Activated CD8-positive, alpha-beta T cell treated with anti-CD3 and anti-CD28 coated beads for 36 hours (primary cell): ENCODE measurements at regions not wholly inside any gene's neighbourhood (a gene's known extent, or its start where the extent isn't known, plus 50 kb on each side); places are given as distances from the start of the nearest gene placed in this dataset.

Experiments used
- ATAC-seq: fragments of 200-7000 bp; cut with Tn5 transposase; one replicate; pipeline ENCODE4 v1.10.0; 2021; ENCODE audit warnings: mild to moderate bottlenecking, moderate library complexity
- CTCF ChIA-PET: fragments of 350-600 bp; sonication (Branson Sonifier 250); formaldehyde crosslinking; loops from one replicate; lab custom pipeline; 2021; ENCODE audit warnings: antibody characterized with exemption; lab: Charles Lee
- POLR2A ChIA-PET: fragments of 350-600 bp; sonication (Branson Sonifier 250); formaldehyde crosslinking; loops from one replicate; lab custom pipeline; 2021; ENCODE audit warnings: antibody characterized with exemption; lab: Charles Lee
- DNase-seq: peaks from one replicate; pipeline ENCODE4 v3.0.0-alpha.2; 2020
- H3K27ac Mint-ChIP-seq: one replicate; pipeline ENCODE4 v1.8.0; 2021; ENCODE audit warnings: mild to moderate bottlenecking, mixed read lengths
- H3K27me3 Mint-ChIP-seq: one replicate; pipeline ENCODE4 v1.8.0; 2021; ENCODE audit warnings: mixed read lengths
- H3K36me3 Mint-ChIP-seq: one replicate; pipeline ENCODE4 v1.8.0; 2021; ENCODE audit warnings: low read depth, mixed read lengths
- H3K4me1 Mint-ChIP-seq: one replicate; pipeline ENCODE4 v1.8.0; 2021; ENCODE audit warnings: low read depth, mixed read lengths
- H3K4me3 Mint-ChIP-seq: one replicate; pipeline ENCODE4 v1.8.0; 2021; ENCODE audit warnings: mild to moderate bottlenecking, moderate library complexity, mixed read lengths
- H3K9me3 Mint-ChIP-seq: one replicate; pipeline ENCODE4 v1.8.0; 2021; ENCODE audit warnings: mixed read lengths
- intact Hi-C: fragments of 100-400 bp; cut with micrococcal nuclease; formaldehyde crosslinking; loops from one replicate; pipeline ENCODE4 v1.10.0; 2022
- TF ChIP-seq, protein P1 (sequence below): fragments of 200-600 bp; IDR thresholded peaks from one replicate; pipeline ENCODE4 v1.8.0; 2022; ENCODE audit warnings: antibody characterized with exemption, mild to moderate bottlenecking

DNA sequence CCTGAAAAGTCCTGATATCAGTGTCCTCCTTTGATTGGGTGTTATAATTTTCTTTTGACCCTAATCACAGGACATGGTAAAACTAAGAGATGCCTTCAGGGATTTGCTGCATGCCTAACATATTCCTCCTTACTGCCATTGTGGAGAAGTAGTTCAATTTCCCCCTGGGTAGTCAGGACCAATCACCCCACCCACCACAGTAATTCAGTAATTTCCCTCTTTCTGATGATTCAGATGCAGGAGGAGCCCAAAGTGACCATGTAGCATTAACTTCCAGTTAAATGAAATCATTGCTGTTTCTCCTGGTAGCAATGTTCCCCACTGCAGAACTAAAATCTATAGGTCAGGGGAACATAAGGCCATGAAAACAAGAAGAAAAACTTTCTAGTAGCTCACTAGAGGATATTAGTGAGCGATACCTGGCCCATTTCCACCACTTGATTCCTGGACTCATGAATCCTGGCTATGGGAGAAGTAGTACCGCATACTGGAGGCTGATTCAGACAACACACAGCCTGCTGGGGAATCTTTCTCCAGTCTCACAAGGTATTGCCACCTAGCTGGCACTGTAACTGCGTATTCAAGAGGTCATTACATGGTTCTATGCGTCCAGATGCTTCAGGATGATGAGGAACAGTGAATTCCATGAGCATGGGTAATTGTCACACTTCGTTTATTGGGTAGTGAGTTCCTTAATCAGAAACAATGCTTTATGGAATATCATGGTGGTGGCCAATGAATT is 561.2 kb downstream of the HAO1 start:
- Mint-ChIP-seq H3K9me3 (peaks cover 1% of the 10 kb centered on the region), H3K36me3 (no peaks in the 10 kb centered on the region), H3K27me3 (no peaks in the 10 kb centered on the region), H3K27ac (no peak overlapping the region), H3K4me1 (no peaks in the 10 kb centered on the region), H3K4me3 (no peak overlapping the region)
- intact Hi-C loops = no loop called here
- CTCF ChIA-PET = no interaction called here
- POLR2A ChIA-PET = no interaction called here
- ATAC-seq (no peak), DNase-seq (no peak)
- TF ChIP-seq, protein P1, sequence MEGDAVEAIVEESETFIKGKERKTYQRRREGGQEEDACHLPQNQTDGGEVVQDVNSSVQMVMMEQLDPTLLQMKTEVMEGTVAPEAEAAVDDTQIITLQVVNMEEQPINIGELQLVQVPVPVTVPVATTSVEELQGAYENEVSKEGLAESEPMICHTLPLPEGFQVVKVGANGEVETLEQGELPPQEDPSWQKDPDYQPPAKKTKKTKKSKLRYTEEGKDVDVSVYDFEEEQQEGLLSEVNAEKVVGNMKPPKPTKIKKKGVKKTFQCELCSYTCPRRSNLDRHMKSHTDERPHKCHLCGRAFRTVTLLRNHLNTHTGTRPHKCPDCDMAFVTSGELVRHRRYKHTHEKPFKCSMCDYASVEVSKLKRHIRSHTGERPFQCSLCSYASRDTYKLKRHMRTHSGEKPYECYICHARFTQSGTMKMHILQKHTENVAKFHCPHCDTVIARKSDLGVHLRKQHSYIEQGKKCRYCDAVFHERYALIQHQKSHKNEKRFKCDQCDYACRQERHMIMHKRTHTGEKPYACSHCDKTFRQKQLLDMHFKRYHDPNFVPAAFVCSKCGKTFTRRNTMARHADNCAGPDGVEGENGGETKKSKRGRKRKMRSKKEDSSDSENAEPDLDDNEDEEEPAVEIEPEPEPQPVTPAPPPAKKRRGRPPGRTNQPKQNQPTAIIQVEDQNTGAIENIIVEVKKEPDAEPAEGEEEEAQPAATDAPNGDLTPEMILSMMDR = no peak

DNA sequence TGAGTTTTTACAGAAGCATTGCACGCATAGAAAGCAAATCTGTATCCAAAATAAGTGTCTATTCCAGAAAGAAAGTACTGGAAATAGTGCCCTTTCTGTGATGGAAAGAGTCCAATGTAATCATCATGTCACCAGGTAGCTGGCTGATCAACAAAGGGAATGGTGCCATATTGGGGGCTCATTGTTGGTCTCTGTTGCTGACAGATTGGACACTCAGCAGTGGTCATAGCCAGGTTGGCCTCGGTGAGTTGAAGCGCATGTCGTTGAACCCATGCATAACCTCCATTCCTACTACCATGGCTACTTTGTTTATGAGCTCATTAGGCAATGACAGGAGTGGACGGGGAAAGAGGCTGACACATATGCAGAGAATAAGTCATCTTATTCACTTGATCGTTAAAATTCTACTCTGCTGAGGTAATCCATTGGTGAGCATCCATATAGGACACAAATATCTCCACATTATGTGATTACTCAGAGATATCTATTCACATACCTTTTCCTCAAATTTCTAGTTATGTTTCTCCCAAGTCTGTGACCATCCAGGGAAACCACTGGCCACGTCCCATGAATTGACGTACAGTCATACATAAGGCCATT is 560.5 kb downstream of the HAO1 start:
- CTCF ChIA-PET = no interaction called here
- no peak for ATAC-seq
- Mint-ChIP-seq H3K9me3 (peaks cover 1% of the 10 kb centered on the region), H3K4me3 (no peak overlapping the region), H3K27me3 (no peaks in the 10 kb centered on the region), H3K36me3 (no peaks in the 10 kb centered on the region), H3K4me1 (no peaks in the 10 kb centered on the region), H3K27ac (no peak overlapping the region)
- POLR2A ChIA-PET = no interaction called here
- DNase-seq = no peak
- intact Hi-C loops = no loop called here
- TF ChIP-seq, protein P1 = no peak

DNA sequence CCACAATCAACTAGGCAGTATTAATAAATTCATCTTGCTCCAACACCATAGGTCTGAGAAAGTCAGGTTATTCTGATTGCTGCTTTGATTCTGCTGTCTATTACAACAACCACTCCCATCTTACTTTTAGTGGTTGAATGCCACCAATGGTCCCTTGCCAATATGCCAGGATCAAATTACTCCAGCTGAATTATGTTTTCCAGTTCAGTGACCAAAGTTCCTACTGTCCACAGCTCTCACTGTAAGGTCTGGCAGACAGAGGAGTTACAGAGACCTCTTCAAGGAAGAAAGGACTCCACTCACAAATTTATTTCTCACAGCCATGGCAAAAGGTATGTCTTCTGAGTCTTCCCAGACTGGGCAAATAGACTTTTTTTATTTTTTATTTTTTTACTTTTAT is 557.0 kb downstream of the HAO1 start:
- Mint-ChIP-seq H3K4me1 (no peaks in the 10 kb centered on the region), H3K27me3 (no peaks in the 10 kb centered on the region), H3K36me3 (no peaks in the 10 kb centered on the region), H3K27ac (no peak overlapping the region), H3K9me3 (peaks cover 1% of the 10 kb centered on the region), H3K4me3 (no peak overlapping the region)
- ATAC-seq (no peak), DNase-seq (no peak)
- ChIA-PET POLR2A (no interaction called here), CTCF (no interaction called here)
- TF ChIP-seq, protein P1 = no peak
- intact Hi-C loops = no loop called here

DNA sequence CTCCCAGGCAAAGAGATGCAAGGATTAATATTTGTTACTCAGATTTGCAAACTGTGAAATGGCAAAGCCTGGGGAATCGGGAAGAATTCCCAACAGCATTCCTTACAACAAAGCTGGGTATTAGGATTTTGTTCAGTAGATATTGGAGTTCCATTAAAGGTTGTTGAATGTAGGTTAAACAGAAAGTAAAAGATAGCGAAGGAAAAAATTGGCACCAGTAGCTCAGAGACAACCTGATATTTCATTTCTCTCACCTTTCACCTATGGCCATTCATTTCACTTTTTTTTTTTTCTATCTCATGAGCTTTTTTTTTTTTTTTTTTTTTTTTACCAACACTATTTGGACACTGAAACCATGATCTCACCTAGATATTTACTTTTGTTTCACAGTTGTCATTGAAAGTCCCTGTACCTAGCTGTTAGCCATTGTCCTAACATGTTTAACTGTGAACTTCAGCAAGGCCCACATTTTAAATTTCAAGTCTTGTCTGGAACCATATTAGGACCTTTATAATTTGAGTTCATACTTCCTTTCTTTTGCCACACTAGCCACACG is 552.5 kb downstream of the HAO1 start:
- H3K4me1 Mint-ChIP-seq = no peaks in the 10 kb centered on the region
- CTCF ChIA-PET = no interaction called here
- TF ChIP-seq, protein P1 = no peak
- no peaks in the 10 kb centered on the region for H3K9me3 Mint-ChIP-seq
- no peak overlapping the region for H3K4me3 Mint-ChIP-seq
- intact Hi-C loops = no loop called here
- no peak overlapping the region for H3K27ac Mint-ChIP-seq
- POLR2A ChIA-PET = no interaction called here
- H3K36me3 Mint-ChIP-seq = no peaks in the 10 kb centered on the region
- ATAC-seq = no peak
- no peak for DNase-seq
- no peaks in the 10 kb centered on the region for H3K27me3 Mint-ChIP-seq

DNA sequence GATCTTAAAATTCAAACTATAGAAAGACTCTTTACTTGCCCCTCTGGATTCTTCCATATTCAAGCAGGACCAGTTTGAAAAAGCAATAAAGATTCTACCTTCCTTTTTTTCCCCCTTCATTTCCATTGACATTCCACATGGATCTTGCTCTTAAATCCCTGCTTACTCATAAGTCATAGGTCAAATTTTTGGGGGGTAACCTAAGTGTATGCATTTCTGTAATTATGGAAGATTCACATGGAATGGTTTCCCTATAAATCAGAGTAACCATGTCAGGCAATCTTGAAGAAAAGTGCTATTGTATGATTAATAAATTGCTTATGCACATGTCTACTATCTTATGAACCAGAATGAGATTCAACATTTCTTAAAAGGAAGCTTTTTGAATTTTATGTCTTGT is 551.0 kb downstream of the HAO1 start:
- Mint-ChIP-seq H3K4me3 (no peak overlapping the region), H3K27me3 (no peaks in the 10 kb centered on the region), H3K9me3 (no peaks in the 10 kb centered on the region), H3K36me3 (no peaks in the 10 kb centered on the region), H3K27ac (no peak overlapping the region), H3K4me1 (no peaks in the 10 kb centered on the region)
- CTCF ChIA-PET = no interaction called here
- DNase-seq = no peak
- ATAC-seq = no peak
- TF ChIP-seq, protein P1 = no peak
- intact Hi-C loops = no loop called here
- POLR2A ChIA-PET = no interaction called here
